ENCODE measurements at regions not wholly inside any gene's neighbourhood (a gene's known extent, or its start where the extent isn't known, plus 50 kb on each side); places are given as distances from the start of the nearest gene placed in this dataset.

- TF ChIP-seq CTCF (IDR thresholded peaks at IDR 0.05; ENCODE audit: extremely low read depth in 1 of 2, insufficient read depth in 1 of 2, low read depth in 1 of 2, low read length in 2 of 2) = no peak
- TF ChIP-seq POLR2AphosphoS5 (IDR thresholded peaks at IDR 0.05; ENCODE audit: insufficient read depth, low read depth, low read length) = no peak
- no peak for TF ChIP-seq MAX (IDR thresholded peaks at IDR 0.05; ENCODE audit: insufficient read depth, insufficient read length)
- no peak for TF ChIP-seq EZH2 (IDR thresholded peaks at IDR 0.05; ENCODE audit: borderline replicate concordance, low read depth, low read length, severe bottlenecking)
- no peak for TF ChIP-seq JUN (IDR thresholded peaks at IDR 0.05; ENCODE audit: borderline replicate concordance, insufficient read depth, insufficient read length, low read depth)
Observed at GRCh38 chr3:197431346-197431910, 124.3 kb downstream of the BDH1 start.

Data from endothelial cell of umbilical vein (primary cell).